Skeletal muscle satellite cell (primary cell): ENCODE measurements at regions not wholly inside any gene's neighbourhood (a gene's known extent, or its start where the extent isn't known, plus 50 kb on each side); places are given as distances from the start of the nearest gene placed in this dataset.
"Not testable (repeated sequence)": the region's sequence is repeated elsewhere in the genome, so short reads cannot be mapped to it uniquely, and the experiment has no call there.

ENCODE experiments used
- H3K27me3 ChIP-seq: 2 replicates; pipeline ENCODE4 v1.7.0; 2013; ENCODE audit warnings: low read length; ENCODE audit not compliant: control insufficient read depth, insufficient read depth
- H3K36me3 ChIP-seq: 2 replicates; pipeline ENCODE4 v1.7.0; 2013; ENCODE audit warnings: mild to moderate bottlenecking, control low read depth, low read length; ENCODE audit not compliant: insufficient read depth
- H3K4me1 ChIP-seq: 2 replicates; pipeline ENCODE4 v1.7.0; 2013; ENCODE audit warnings: low read length; ENCODE audit not compliant: control insufficient read depth, insufficient read depth
- H3K4me2 ChIP-seq: 2 replicates; pipeline ENCODE4 v1.7.0; 2013; ENCODE audit warnings: mild to moderate bottlenecking, low read length
- H3K4me3 ChIP-seq: 2 replicates; pipeline ENCODE4 v1.7.0; 2013; ENCODE audit warnings: low read length
- H3K9ac ChIP-seq: 2 replicates; pipeline ENCODE4 v1.7.0; 2013; ENCODE audit warnings: mild to moderate bottlenecking, low read depth, low read length, moderate library complexity
- H3K9me3 ChIP-seq: replicated peaks from 2 replicates; pipeline ENCODE4 v1.7.0; 2013; ENCODE audit warnings: mild to moderate bottlenecking, control low read depth, low read length

GRCh38 chr2:129009555-129010146 lies 691.0 kb upstream of the HS6ST1 start:
- Histone ChIP-seq H3K36me3 (no peaks in the 10 kb centered on the region), H3K4me3 (no peak overlapping the region), H3K9ac (no peak overlapping the region), H3K9me3 (peaks cover 18% of the 10 kb centered on the region), H3K4me1 (no peaks in the 10 kb centered on the region), H3K27me3 (no peaks in the 10 kb centered on the region), H3K4me2 (no peak overlapping the region)

DNA sequence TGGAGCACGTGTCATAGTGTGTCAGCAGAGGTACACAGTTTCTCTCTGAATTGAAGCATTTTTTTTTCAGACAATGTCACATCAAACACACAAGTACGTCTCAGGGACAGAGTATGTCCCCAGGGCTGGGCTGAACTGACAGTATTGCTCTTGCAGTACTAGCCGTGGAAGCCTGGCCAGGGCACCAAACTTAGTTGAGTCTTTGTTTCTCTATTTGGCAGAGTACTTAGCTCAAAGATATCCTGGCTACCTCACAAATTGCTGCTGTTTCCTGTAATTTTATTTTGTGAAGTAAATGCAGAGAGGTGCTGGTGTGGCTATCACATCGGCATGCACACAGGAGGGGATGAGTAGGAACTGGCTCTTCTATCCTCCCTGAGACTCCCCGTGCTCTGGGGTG lies 691.6 kb upstream of the HS6ST1 start:
- H3K4me2 ChIP-seq: no peak overlapping the region
- H3K4me1 ChIP-seq: no peaks in the 10 kb centered on the region
- no peaks in the 10 kb centered on the region for H3K36me3 ChIP-seq
- no peaks in the 10 kb centered on the region for H3K27me3 ChIP-seq
- no peak overlapping the region for H3K9ac ChIP-seq
- H3K4me3 ChIP-seq: no peak overlapping the region
- peaks cover 18% of the 10 kb centered on the region for H3K9me3 ChIP-seq

DNA sequence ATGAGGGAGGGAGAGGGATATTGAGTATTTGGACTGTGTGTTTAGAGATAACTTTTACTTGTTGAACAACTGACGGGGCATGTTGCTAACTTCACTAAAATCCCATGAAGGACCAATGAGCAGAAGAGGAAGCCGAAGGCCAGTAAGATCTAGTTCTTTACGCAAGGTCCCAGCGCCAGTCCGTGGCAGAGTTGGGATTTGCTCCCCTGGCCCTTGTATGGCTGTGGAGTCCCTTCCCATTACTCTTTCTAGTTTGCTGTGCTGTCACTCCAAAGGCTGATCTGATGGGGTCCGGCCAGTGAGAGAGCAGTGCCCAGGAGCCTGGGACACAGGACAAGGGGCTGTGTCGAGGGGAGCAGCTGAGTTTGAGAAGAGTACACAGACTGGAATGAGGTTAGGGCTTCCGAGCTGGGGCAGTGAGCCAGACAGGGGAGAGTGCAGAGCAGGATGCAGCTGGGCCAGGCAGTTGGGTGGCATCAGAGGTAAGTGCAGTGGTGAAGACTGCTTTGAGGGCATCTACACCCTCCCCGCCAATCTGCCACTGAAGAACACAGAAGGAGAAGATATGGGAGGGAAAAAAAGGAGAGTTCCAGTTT lies 692.9 kb upstream of the HS6ST1 start:
- Histone ChIP-seq H3K4me1 (no peaks in the 10 kb centered on the region), H3K36me3 (no peaks in the 10 kb centered on the region), H3K27me3 (no peaks in the 10 kb centered on the region), H3K9ac (no peak overlapping the region), H3K4me3 (no peak overlapping the region), H3K9me3 (peaks cover 18% of the 10 kb centered on the region), H3K4me2 (no peak overlapping the region)

DNA sequence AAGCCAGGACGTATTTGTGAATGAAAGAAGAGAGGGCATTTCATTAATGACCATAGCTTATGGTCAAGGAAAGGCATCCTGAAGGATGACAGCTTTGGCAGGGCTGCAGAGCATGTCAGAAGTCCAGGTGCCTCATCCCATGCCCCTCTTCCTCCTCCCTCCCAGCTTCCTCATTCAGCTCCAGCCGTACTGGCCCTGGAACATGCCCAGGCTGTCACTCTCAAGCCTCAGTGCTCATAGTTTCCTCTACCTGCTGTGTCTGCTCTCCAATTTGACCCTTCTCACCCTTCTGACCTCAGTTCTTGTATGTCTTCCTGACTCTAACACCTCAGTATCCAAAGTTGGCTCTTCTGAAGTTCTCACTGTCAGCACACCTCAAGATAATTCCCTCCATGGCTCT lies 695.8 kb upstream of the HS6ST1 start:
- H3K36me3 ChIP-seq: no peaks in the 10 kb centered on the region
- no peaks in the 10 kb centered on the region for H3K27me3 ChIP-seq
- no peaks in the 10 kb centered on the region for H3K4me1 ChIP-seq
- H3K9me3 ChIP-seq: peaks cover 12% of the 10 kb centered on the region
- no peak overlapping the region for H3K4me3 ChIP-seq
- H3K9ac ChIP-seq: no peak overlapping the region
- no peak overlapping the region for H3K4me2 ChIP-seq

DNA sequence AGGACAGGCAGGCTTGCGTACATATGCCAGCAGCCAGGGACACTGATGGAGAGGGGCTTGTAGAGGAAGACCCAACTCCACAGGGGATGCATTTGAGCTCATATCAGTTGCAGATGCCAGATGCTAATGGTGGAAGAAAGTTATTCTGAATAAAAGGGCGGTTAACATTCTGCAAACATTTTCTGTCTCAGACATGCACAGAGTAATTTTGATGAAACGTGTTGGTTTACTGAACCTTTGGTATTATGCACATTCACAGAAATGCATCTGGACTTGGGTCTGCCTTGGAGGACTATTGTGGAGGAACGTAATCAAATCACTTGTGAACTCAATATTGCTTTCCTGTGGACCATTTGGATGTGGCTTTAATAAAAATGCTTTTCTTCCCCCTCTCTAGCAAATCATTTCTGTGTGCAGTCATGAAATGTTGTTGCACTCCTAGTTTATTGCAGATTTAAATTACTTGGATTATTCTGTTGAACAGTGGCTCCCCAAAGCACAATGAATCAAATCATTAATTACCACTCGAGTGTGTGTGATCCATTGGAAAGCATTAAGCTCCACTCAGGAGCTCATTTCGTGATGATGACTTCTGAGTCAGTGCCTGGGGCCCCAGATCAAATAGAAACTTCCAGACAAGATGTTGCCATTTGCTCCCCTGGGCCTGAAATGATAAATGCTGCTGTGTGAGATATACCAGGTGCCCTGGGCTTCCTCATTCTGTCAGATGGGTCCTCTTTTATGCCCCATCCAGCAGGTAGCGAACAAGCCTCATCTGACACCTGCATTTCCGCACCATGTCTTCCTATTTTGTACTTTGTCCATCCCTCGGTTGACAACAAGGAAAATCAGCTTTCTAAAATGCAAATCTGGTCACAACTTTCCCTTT lies 697.0 kb upstream of the HS6ST1 start:
- H3K9me3 ChIP-seq: peaks cover 10% of the 10 kb centered on the region
- no peak overlapping the region for H3K9ac ChIP-seq
- no peak overlapping the region for H3K4me2 ChIP-seq
- H3K4me3 ChIP-seq: no peak overlapping the region
- H3K4me1 ChIP-seq: no peaks in the 10 kb centered on the region
- no peaks in the 10 kb centered on the region for H3K36me3 ChIP-seq
- no peaks in the 10 kb centered on the region for H3K27me3 ChIP-seq

DNA sequence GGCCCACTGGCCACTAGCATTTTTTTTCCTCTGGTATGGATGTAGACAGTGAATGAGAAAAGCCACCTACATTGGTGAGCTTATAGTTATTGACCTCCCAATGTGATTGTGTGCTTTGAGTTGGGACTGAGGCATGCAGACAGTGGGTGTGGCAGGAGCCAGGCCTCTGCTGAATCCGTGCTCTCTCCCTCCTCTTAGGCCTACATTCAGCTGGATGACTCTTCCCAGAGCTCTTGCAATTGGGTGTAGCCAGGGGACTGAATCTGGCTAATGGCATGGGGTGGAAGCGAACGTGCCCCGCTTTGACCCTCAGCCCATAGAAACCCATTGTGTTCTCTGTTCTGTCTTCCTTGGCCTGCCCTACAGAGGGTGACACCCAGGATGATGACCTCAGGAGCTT lies 698.3 kb upstream of the HS6ST1 start:
- Histone ChIP-seq H3K9me3 (peaks cover 10% of the 10 kb centered on the region), H3K4me3 (no peak overlapping the region), H3K4me1 (no peaks in the 10 kb centered on the region), H3K9ac (no peak overlapping the region), H3K36me3 (no peaks in the 10 kb centered on the region), H3K4me2 (no peak overlapping the region), H3K27me3 (no peaks in the 10 kb centered on the region)

DNA sequence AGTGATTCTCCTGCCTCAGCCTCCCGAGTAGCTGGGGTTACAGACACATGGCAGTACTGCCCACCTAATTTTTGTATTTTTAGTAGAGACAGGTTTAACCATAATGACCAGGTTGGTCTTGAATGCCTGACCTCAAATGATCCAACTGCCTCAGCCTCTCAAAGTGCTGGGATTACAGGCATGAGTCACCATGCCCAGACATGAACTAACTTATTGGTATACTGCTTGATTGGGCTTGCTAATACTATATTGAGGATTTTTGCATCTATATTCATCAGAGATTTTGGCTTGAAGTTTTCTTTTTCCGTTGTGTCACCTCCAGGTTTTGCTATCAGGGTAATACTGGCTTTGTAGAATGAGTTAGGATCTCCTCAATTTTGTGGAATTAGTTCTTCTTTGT lies 706.1 kb upstream of the HS6ST1 start:
- H3K4me2 ChIP-seq: no peak overlapping the region
- H3K9me3 ChIP-seq: peaks cover 4% of the 10 kb centered on the region
- no peaks in the 10 kb centered on the region for H3K4me1 ChIP-seq
- H3K36me3 ChIP-seq: no peaks in the 10 kb centered on the region
- no peak overlapping the region for H3K4me3 ChIP-seq
- H3K9ac ChIP-seq: no peak overlapping the region
- no peaks in the 10 kb centered on the region for H3K27me3 ChIP-seq

GRCh38 chr2:129035992-129036391 lies 717.3 kb upstream of the HS6ST1 start:
- no peak overlapping the region for H3K4me2 ChIP-seq
- no peaks in the 10 kb centered on the region for H3K27me3 ChIP-seq
- no peaks in the 10 kb centered on the region for H3K36me3 ChIP-seq
- no peaks in the 10 kb centered on the region for H3K4me1 ChIP-seq
- H3K4me3 ChIP-seq: no peak overlapping the region
- H3K9ac ChIP-seq: no peak overlapping the region
- no peaks in the 10 kb centered on the region for H3K9me3 ChIP-seq

GRCh38 chr2:129043677-129044076 lies 725.0 kb upstream of the HS6ST1 start:
- H3K4me1 ChIP-seq, H3K9ac ChIP-seq, H3K4me3 ChIP-seq, H3K27me3 ChIP-seq, H3K9me3 ChIP-seq, H3K36me3 ChIP-seq, H3K4me2 ChIP-seq: not testable (repeated sequence)

DNA sequence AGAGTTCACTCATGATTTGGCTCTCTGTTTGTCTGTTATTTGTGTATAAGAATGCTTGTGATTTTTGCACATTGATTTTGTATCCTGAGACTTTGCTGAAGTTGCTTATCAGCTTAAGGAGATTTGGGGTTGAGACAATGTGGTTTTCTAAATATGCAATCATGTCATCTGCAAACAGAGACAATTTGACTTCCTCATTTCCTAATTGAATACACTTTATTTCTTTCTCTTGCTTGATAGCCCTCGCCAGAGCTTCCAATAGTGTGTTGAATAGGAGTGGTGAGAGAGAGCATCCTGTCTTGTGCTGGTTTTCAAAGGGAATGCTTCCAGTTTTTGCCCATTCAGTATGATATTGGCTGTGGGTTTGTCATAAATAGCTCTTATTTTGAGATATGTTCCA lies 727.8 kb upstream of the HS6ST1 start:
- not testable (repeated sequence) for H3K4me3 ChIP-seq, H3K36me3 ChIP-seq, H3K9me3 ChIP-seq, H3K4me2 ChIP-seq, H3K27me3 ChIP-seq, H3K9ac ChIP-seq, H3K4me1 ChIP-seq

DNA sequence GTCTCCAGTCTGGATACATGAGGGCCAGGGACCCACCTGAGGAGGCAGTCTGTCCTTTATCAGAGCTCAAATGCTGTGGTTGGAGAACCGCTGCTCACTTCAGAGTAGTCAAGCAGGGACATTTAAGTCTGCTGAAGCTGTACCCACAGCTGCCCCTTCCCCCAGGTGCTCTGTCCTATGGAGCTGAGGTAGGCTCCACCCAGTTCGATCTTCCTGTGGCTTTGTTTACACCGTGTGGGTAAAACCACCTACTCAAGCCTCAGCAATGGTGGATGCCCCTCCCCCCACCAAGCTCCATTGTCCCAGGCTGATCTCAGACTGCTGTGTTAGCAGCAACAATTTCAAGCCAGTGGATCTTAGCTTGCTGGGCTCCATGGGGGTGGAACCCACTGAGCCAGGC lies 731.4 kb upstream of the HS6ST1 start:
- Histone ChIP-seq H3K4me3 (no peak overlapping the region), H3K4me1 (no peaks in the 10 kb centered on the region), H3K9me3 (no peaks in the 10 kb centered on the region), H3K36me3 (no peaks in the 10 kb centered on the region), H3K9ac (no peak overlapping the region), H3K27me3 (no peaks in the 10 kb centered on the region), H3K4me2 (no peak overlapping the region)

DNA sequence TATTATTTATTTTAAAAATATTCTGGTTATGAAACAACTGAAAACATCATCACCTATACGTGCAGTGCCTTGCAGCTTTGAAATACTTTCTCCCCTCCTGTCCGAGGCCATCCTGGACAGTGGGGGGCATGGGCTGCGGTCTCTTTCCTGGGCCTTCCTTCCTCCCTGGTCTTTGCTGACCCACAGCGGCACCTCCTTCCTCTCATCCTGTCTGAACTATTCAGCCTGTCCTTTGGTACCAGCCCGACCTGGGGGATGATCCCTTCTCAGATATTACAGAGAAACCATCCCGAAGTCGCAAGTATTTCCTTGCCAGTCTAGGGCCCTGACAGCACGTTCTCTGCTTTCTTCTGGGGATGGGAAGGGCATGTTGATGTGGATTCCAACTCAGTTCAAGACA lies 736.6 kb upstream of the HS6ST1 start:
- no peaks in the 10 kb centered on the region for H3K36me3 ChIP-seq
- H3K4me1 ChIP-seq: no peaks in the 10 kb centered on the region
- peaks cover 16% of the 10 kb centered on the region for H3K9me3 ChIP-seq
- no peaks in the 10 kb centered on the region for H3K27me3 ChIP-seq
- no peak overlapping the region for H3K4me3 ChIP-seq
- no peak overlapping the region for H3K9ac ChIP-seq
- H3K4me2 ChIP-seq: no peak overlapping the region
